T-helper 2 cell treated with Interferon-gamma antibody and Interleukin-4, amounts not matched to agents 5 μg/mL and 100 μg/mL, for 36 hours (primary cell): ENCODE measurements at regions not wholly inside any gene's neighbourhood (a gene's known extent, or its start where the extent isn't known, plus 50 kb on each side); places are given as distances from the start of the nearest gene placed in this dataset.

Source experiments
- DNase-seq: peaks from one replicate; pipeline ENCODE4 v3.0.0; 2021; ENCODE audit warnings: low spot score
- H3K27ac Mint-ChIP-seq: one replicate; pipeline ENCODE4 v1.8.0; 2021; ENCODE audit warnings: mild to moderate bottlenecking, mixed read lengths
- H3K27me3 Mint-ChIP-seq: one replicate; pipeline ENCODE4 v1.8.0; 2021; ENCODE audit warnings: low read depth, mixed read lengths
- H3K36me3 Mint-ChIP-seq: one replicate; pipeline ENCODE4 v1.8.0; 2021; ENCODE audit warnings: low read depth, mixed read lengths
- H3K4me1 Mint-ChIP-seq: one replicate; pipeline ENCODE4 v1.8.0; 2021; ENCODE audit warnings: low read depth, mixed read lengths
- H3K4me3 Mint-ChIP-seq: one replicate; pipeline ENCODE4 v1.8.0; 2022; ENCODE audit warnings: mild to moderate bottlenecking, moderate library complexity, mixed read lengths
- H3K9me3 Mint-ChIP-seq: one replicate; pipeline ENCODE4 v1.8.0; 2021; ENCODE audit warnings: mixed read lengths

DNA sequence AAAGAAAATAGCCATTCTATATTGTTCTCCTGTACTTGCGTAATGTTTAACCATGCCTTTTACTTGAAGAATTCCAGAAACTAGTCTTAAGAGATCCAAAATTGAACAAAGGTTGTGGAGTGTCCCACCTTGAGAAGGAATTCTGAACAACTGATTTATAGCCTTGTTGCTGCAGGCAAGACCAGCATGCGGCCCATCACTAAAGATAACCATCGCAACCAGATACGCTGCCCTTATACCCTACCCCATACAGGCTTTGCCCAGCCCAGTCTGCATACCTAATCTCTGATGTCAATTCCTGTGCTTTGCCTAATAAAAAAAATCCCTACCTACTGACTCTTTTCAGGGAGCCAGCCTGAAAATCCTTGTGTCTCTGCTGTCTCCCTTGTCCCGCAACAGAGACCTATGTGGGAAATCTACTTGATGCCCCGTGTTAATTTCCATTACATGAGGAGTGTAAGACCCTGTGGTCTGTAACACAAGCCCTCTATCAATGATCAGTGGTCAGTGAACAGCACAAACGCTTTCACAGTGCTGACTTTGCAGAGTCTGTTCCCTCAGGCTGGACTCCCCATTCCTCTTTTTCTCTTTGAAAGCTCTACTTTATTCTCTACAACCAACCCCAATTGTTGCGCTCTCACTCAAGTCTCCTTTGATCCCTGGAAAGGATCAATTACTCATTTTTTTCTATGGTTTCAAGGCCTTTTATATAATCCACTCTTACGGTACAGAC, 125.7 kb upstream of the BTBD3 start:
- H3K36me3 Mint-ChIP-seq = no peaks in the 10 kb centered on the region
- H3K27ac Mint-ChIP-seq = no peak overlapping the region
- no peaks in the 10 kb centered on the region for H3K4me1 Mint-ChIP-seq
- H3K4me3 Mint-ChIP-seq = no peak overlapping the region
- no peak for DNase-seq
- H3K27me3 Mint-ChIP-seq = no peaks in the 10 kb centered on the region
- H3K9me3 Mint-ChIP-seq = no peaks in the 10 kb centered on the region

DNA sequence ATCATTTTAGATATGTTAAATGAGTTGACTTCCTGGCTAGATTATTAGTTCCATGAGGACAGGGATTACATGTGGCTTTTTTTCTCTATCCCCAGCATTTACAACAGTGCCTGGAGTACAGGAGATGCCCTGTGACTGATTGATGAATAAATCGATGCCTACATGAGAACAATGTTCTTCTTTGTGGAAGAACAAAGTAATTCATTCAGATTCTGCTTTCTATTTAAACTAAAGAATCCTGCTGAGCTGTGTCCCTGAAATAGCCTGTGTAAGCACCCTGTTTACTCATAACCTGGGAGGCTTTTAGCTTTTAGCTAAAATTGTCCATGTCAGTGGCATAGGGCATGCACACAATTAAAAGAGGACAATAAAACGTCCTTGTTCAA, 125.1 kb upstream of the BTBD3 start:
- Mint-ChIP-seq H3K4me1 (no peaks in the 10 kb centered on the region), H3K36me3 (no peaks in the 10 kb centered on the region), H3K9me3 (no peaks in the 10 kb centered on the region), H3K4me3 (no peak overlapping the region), H3K27ac (no peak overlapping the region), H3K27me3 (no peaks in the 10 kb centered on the region)
- DNase-seq = no peak

DNA sequence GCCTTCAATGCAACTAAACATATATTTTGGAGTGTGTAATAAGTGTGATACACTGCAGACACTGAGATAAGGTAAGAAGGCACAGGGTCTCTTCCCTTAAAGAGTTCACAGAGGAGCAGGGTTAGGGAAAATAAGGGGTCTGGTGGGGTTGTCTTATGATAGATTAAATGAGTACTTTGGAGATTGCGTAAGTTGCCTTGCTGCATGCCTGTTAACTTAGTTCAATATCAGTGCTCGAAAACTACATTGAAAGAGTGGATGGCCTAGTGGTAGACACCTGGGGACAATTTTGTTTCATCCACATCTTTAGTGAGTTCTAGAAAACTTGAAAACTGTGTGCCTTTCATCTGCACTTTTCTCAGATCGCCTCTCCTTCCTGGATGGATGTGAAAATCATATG, 123.2 kb upstream of the BTBD3 start:
- H3K27ac Mint-ChIP-seq = no peak overlapping the region
- H3K9me3 Mint-ChIP-seq = no peaks in the 10 kb centered on the region
- H3K4me1 Mint-ChIP-seq = no peaks in the 10 kb centered on the region
- DNase-seq = no peak
- no peak overlapping the region for H3K4me3 Mint-ChIP-seq
- no peaks in the 10 kb centered on the region for H3K36me3 Mint-ChIP-seq
- H3K27me3 Mint-ChIP-seq = no peaks in the 10 kb centered on the region

DNA sequence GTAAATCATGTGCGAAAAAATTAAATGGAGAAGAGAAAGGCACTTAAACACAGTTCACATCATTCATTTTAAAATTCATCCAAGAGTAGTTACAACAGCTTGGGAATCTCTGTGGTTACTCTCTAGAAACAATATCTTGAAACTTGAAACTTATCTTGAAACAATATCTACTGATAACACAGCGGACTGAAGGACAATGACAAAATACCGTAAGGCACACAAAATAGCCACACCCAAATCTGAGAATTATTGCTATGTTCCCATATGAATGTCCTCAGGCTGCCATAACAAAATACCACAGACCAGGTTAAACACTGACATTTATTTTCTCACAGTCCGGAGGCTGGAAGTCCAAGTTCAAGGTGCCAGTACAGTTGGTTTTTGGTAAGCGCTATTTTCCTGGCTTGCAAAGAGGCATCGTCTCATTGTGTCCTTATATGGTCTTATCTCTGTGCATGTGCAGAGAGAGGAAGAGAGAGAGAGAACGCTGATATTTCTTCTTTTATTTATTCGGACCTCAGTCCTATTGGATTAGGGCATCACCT, 122.5 kb upstream of the BTBD3 start:
- no peaks in the 10 kb centered on the region for H3K27me3 Mint-ChIP-seq
- no peak overlapping the region for H3K4me3 Mint-ChIP-seq
- H3K9me3 Mint-ChIP-seq = no peaks in the 10 kb centered on the region
- no peak overlapping the region for H3K27ac Mint-ChIP-seq
- DNase-seq = no peak
- no peaks in the 10 kb centered on the region for H3K4me1 Mint-ChIP-seq
- no peaks in the 10 kb centered on the region for H3K36me3 Mint-ChIP-seq

DNA sequence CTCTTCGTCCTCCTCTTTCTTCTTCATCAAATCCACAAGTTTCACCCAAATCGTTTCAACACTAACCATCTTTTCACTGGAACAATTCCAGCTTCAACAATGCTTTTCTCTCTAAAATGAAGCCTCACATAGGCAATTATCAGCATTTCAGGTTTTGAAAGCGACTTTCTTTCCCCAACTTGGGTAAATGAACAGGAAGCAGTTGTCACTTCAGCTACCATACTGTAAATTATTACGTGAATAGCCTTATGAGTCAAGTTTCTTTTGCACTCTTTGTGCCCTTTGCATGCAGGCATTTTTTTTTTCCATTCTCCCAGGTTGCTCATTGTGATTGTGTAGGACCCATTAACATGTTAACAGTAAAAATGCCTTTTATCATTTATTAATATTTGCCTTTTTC, 121.7 kb upstream of the BTBD3 start:
- Mint-ChIP-seq H3K27me3 (no peaks in the 10 kb centered on the region), H3K4me1 (no peaks in the 10 kb centered on the region), H3K36me3 (no peaks in the 10 kb centered on the region), H3K4me3 (no peak overlapping the region), H3K9me3 (no peaks in the 10 kb centered on the region), H3K27ac (no peak overlapping the region)
- DNase-seq = no peak

DNA sequence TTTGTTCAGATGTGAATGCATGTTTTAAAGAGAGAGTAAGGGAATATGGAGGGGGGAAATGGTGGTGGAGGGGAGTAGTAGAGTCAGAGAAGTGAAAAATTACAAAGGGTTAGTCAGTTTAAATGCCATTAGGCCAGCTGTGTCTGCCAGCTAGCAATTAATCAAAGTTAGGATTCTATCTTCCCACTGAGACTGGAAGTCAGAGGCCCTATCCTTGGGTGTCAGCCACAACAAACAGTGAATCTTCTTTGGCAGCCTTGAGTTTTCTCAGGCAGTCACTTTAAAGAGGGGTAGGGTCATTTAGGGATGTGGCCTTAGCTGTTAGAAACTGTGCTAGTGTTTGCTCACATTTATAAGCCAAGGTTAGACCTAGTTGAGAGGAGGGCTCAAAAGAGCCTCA, 120.5 kb upstream of the BTBD3 start:
- Mint-ChIP-seq H3K4me1 (no peaks in the 10 kb centered on the region), H3K36me3 (no peaks in the 10 kb centered on the region), H3K27ac (no peak overlapping the region), H3K4me3 (no peak overlapping the region), H3K9me3 (no peaks in the 10 kb centered on the region), H3K27me3 (no peaks in the 10 kb centered on the region)
- DNase-seq = no peak

DNA sequence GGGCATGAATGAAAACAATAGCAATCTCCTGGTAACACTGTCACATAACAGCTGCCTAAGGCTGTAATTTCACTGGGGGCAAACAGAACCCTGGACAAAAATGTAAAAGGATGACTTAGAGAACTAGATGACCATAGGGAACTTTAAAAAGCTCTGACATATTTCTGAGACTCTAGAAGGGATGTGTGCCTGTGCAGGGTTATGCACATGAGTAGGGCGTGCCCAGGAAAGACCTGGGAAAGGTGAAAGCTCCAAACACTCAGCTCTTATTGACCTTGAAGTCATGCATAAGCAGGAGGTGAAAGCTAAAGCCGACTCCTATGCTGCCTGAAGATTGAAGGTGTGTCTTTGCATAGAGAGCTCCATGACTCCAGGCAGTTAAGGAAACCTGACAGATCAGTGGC, 118.4 kb upstream of the BTBD3 start:
- Mint-ChIP-seq H3K27ac (no peak overlapping the region), H3K27me3 (no peaks in the 10 kb centered on the region), H3K9me3 (no peaks in the 10 kb centered on the region), H3K4me3 (no peak overlapping the region), H3K36me3 (no peaks in the 10 kb centered on the region), H3K4me1 (no peaks in the 10 kb centered on the region)
- DNase-seq = no peak

DNA sequence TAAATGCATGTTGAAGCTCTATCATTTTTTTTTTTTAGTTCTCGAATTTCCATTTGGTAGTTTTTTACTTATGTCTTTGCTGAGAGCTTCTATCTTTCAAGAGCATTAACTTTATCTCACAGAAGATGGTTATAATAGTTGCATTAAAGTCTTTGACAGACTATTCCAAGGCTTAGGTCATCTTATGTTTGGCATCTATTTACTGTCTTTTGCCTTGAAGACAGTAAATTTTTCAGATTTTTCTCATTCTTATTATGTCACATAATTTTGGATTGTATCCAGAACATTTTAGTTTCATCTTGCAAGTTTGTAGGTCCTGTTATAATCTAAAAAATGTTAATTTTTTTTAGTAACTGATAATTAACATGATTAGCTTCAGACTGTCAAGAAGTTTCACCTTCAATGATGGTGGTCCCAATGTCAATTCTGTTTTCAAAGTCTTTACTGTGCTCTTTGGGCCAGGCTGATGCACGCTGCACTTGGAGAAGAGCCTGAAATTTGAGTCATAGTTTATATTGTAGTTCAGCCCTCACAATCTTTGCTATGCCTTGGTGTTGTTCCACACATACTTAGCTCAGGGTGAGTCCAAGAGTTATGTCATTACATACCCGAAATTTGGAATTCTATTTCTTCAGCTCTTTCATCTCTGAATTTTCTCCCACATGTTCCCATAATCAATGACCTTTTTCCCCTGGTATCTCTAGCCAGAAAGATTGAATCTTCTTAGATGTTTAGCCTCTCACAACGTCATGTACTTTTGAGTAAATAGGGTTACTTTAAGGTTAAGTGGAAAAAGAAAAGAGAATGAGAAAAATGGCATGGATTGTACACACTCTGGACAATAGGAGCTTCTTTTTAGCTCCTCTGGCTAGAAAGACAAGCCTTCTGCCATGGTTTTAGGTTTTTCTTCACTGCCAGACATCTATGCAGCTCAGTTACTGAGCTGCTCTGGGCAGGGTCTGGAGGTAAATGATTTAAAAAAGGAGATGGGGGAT, 110.3 kb upstream of the BTBD3 start:
- Mint-ChIP-seq H3K4me1 (no peaks in the 10 kb centered on the region), H3K4me3 (no peak overlapping the region)
- no peak for DNase-seq

DNA sequence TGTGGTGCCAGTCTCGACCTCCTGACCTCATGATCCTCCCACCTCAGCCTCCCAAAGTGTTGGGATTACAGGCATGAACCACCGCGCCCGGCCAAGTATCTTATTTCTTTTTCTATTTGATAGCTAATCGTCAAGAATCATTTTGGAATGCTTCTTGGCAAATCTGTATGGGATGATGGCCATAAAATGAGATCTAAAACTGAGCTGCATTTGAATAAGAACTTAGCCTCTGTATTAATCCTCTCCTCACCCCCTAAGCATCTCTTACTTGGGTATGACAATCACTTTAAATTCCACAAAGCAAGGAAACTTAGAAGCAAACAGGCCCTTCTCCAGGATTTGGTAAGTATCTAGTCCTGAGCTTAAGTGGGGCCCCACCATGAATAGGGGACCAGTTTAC, 108.9 kb upstream of the BTBD3 start:
- H3K27ac Mint-ChIP-seq = no peak overlapping the region
- no peaks in the 10 kb centered on the region for H3K27me3 Mint-ChIP-seq
- no peaks in the 10 kb centered on the region for H3K4me1 Mint-ChIP-seq
- DNase-seq = no peak
- no peaks in the 10 kb centered on the region for H3K36me3 Mint-ChIP-seq
- no peaks in the 10 kb centered on the region for H3K9me3 Mint-ChIP-seq
- no peak overlapping the region for H3K4me3 Mint-ChIP-seq

More for the DNA sequence above, 110.3 kb upstream of the BTBD3 start:
- Mint-ChIP-seq H3K36me3 (no peaks in the 10 kb centered on the region), H3K27ac (no peak overlapping the region), H3K9me3 (no peaks in the 10 kb centered on the region), H3K27me3 (no peaks in the 10 kb centered on the region)

DNA sequence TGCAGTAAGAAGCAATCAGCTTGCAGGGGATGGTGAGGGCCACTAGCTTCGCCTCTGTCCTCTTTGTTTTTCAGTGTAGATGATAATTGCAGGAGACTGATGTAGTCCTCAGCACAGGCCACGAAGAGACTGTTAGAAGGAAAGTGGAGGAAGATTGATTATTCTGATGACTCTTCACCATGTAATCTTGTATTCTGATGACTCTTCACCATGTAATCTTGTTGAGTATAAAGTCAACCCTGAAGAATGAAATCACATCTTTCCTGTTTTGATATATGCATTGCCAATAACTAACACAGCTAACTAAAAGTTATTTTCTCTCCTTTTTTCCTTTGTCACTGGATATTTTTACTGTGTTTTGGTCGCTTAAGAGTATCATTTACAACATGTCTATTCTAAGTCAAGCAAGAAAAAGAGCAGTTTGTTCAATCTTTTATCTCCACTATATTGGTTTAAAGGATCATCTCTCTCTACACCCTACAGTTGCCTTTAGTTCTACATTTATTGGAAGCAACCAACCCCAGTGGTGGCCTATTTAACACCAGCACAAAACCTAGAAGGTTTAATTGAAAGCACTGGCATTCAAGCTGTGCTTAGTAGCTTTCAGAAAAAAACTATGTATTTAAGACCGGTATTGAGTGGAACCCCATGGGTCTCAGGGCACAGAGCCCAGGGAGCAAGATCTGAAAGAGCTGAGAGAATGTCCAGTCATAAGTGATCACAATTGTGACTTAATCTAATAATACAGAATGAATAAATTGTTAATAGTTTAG, 107.2 kb upstream of the BTBD3 start:
- no peak overlapping the region for H3K27ac Mint-ChIP-seq
- no peak for DNase-seq
- H3K4me3 Mint-ChIP-seq = no peak overlapping the region
- no peaks in the 10 kb centered on the region for H3K4me1 Mint-ChIP-seq
- no peaks in the 10 kb centered on the region for H3K27me3 Mint-ChIP-seq
- H3K9me3 Mint-ChIP-seq = no peaks in the 10 kb centered on the region
- H3K36me3 Mint-ChIP-seq = no peaks in the 10 kb centered on the region

DNA sequence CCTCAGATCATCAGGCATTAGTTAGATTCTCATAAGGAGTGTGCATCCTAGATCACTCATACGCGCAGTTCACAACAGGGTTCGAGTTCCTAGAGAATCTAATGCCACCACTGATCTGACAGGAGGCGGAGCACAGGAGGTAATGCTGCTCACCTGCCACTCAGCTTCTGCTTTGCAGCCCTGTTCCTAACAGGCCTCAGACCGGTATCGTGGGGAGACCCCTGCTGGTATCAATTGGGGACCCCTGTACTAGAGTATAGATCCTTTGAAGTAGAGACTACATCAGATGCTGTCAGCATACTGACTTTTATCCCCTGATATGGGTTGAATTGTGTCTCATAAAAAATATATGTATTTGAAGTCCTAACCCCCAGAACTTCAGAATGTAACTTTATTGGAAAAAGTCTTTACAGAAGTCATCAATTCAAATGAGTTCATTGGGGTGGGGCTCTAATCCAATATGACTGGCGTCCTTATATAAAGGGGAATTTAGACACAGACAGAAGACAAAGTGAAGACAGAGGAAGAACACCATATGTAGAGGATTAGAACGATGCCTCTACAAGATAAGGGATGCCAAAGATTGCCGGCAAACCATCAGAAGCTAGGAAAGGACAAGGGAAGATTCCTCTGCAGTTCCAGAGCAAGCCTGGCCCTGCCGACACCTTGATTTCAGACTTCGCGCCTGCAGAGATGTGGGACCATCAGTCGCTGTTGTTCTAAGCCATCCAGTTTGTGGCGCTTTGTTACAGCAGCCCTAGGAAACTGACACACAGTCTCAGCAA, 104.4 kb upstream of the BTBD3 start:
- Mint-ChIP-seq H3K4me1 (no peaks in the 10 kb centered on the region), H3K4me3 (no peak overlapping the region), H3K9me3 (no peaks in the 10 kb centered on the region), H3K27ac (no peak overlapping the region), H3K36me3 (no peaks in the 10 kb centered on the region), H3K27me3 (no peaks in the 10 kb centered on the region)
- DNase-seq = no peak

DNA sequence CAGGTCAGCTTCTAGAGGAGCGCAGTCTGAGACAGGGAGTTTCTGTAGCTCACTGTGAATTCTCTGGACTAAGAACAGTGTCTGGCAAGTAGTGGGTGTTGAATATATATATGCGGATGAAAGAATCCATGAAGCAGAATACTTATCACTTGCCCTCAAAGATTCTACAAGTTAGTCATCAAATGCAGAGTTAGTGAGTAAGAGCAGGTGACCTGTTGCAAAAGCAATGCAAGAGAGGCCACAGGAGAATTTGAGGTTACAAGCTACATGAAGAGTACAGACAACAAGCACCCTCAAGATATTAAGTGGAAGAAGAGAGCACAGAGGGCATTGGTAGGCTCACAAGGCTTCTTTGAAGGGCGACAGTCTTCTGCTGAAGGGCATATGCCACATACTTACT, 103.4 kb upstream of the BTBD3 start:
- Mint-ChIP-seq H3K27ac (no peak overlapping the region), H3K27me3 (no peaks in the 10 kb centered on the region), H3K9me3 (no peaks in the 10 kb centered on the region), H3K4me3 (no peak overlapping the region), H3K36me3 (no peaks in the 10 kb centered on the region), H3K4me1 (no peaks in the 10 kb centered on the region)
- no peak for DNase-seq

DNA sequence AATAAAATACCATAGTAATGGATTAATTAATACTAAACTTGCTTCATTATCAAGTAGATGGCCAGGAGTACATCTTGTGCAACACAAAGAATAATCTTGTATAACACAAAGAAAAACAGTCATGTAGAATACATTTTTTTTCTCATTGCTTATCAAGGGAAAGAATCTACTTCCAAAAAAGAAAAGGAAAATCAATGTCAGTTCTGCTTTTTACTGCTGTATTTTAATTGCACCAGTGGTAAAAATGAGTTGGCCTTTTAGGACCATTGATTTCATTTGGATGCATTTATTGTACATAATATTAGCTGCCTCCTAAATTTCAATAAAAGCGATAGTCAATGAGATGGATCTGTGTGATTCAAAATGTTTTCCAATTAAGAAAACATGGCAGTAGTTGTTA, 96.9 kb upstream of the BTBD3 start:
- no peaks in the 10 kb centered on the region for H3K36me3 Mint-ChIP-seq
- no peak overlapping the region for H3K4me3 Mint-ChIP-seq
- no peak for DNase-seq
- H3K27ac Mint-ChIP-seq = no peak overlapping the region
- H3K27me3 Mint-ChIP-seq = no peaks in the 10 kb centered on the region
- H3K4me1 Mint-ChIP-seq = no peaks in the 10 kb centered on the region
- no peaks in the 10 kb centered on the region for H3K9me3 Mint-ChIP-seq
